HG03139 (cell line): ENCODE measurements at regions not wholly inside any gene's neighbourhood (a gene's known extent, or its start where the extent isn't known, plus 50 kb on each side); places are given as distances from the start of the nearest gene placed in this dataset.

ENCODE experiments used
- ATAC-seq: cut with Tn5 transposase; IDR thresholded peaks from one replicate; pipeline ENCODE4 v1.9.1; 2021; ENCODE audit not compliant: unreplicated experiment

GRCh38 chr11:80569832-80570231 is 1129.0 kb upstream of the TENM4 start:
- ATAC-seq = no peak

GRCh38 chr11:80565231-80565630 is 1124.4 kb upstream of the TENM4 start:
- ATAC-seq = no peak

GRCh38 chr11:80562523-80563125 is 1121.8 kb upstream of the TENM4 start:
- ATAC-seq = no peak

- ATAC-seq = no peak
Observed at GRCh38 chr11:80559942-80560341, 1119.1 kb upstream of the TENM4 start.

GRCh38 chr11:80553565-80553964 is 1112.7 kb upstream of the TENM4 start:
- ATAC-seq = no peak

GRCh38 chr11:80542704-80543103 is 1101.9 kb upstream of the TENM4 start:
- no peak for ATAC-seq

GRCh38 chr11:80538040-80538439 is 1097.2 kb upstream of the TENM4 start:
- ATAC-seq = no peak

GRCh38 chr11:80533463-80533862 is 1092.6 kb upstream of the TENM4 start:
- no peak for ATAC-seq

- ATAC-seq = no peak
Observed at GRCh38 chr11:80532633-80533232, 1091.9 kb upstream of the TENM4 start.

GRCh38 chr11:80529726-80530125 is 1088.9 kb upstream of the TENM4 start:
- no peak for ATAC-seq

- ATAC-seq = no peak
Observed at GRCh38 chr11:80525663-80526405, 1085.0 kb upstream of the TENM4 start.

GRCh38 chr11:80524349-80524748 is 1083.5 kb upstream of the TENM4 start:
- no peak for ATAC-seq

GRCh38 chr11:80523057-80523456 is 1082.2 kb upstream of the TENM4 start:
- ATAC-seq = no peak

GRCh38 chr11:80521592-80521991 is 1080.8 kb upstream of the TENM4 start:
- ATAC-seq = no peak

GRCh38 chr11:80520507-80520887 is 1079.7 kb upstream of the TENM4 start:
- no peak for ATAC-seq

GRCh38 chr11:80519596-80520506 is 1079.0 kb upstream of the TENM4 start:
- no peak for ATAC-seq

GRCh38 chr11:80517701-80518100 is 1076.9 kb upstream of the TENM4 start:
- no peak for ATAC-seq

- no peak for ATAC-seq
Observed at GRCh38 chr11:80515097-80515496, 1074.3 kb upstream of the TENM4 start.

- ATAC-seq = no peak
Observed at GRCh38 chr11:80512491-80512890, 1071.7 kb upstream of the TENM4 start.

GRCh38 chr11:80505771-80506170 is 1064.9 kb upstream of the TENM4 start:
- ATAC-seq = no peak

GRCh38 chr11:80503990-80504389 is 1063.2 kb upstream of the TENM4 start:
- ATAC-seq = no peak
